HL-60 (cell line): ENCODE measurements at regions not wholly inside any gene's neighbourhood (a gene's known extent, or its start where the extent isn't known, plus 50 kb on each side); places are given as distances from the start of the nearest gene placed in this dataset.

Source experiments
- DNase-seq, 2 experiments: peaks; one replicate each; pipeline ENCODE4 v3.0.0-alpha.2; 2010 to 2020; ENCODE audit warnings: low read depth in 1 of 2, low spot score in 1 of 2
- H3K27ac ChIP-seq: fragments of 250-450 bp; sonication (Bioruptor Pico); replicated peaks from 2 replicates; pipeline ENCODE4 v1.5.1; 2020; ENCODE audit warnings: mild to moderate bottlenecking, moderate library complexity
- H3K27me3 ChIP-seq: fragments of 250-450 bp; sonication (Bioruptor Pico); 2 replicates; pipeline ENCODE4 v1.5.1; 2021; ENCODE audit warnings: mild to moderate bottlenecking, moderate library complexity; ENCODE audit not compliant: insufficient read depth, poor library complexity, severe bottlenecking
- H3K4me3 ChIP-seq: replicated peaks from 2 replicates; pipeline ENCODE4 v1.5.1; 2011; ENCODE audit warnings: mild to moderate bottlenecking, control low read depth, low read length; ENCODE audit not compliant: insufficient read depth
- GABPA ChIP-seq: IDR thresholded peaks from 2 replicates; pipeline ENCODE4 v1.6.1; 2012; ENCODE audit warnings: low read depth
- POLR2AphosphoS5 ChIP-seq: IDR thresholded peaks from 2 replicates; pipeline ENCODE4 v1.6.1; 2012; ENCODE audit warnings: low read depth
- SPI1 ChIP-seq: IDR thresholded peaks from 2 replicates; pipeline ENCODE4 v1.6.1; 2012; ENCODE audit warnings: low read depth, mild to moderate bottlenecking, borderline replicate concordance
- TF ChIP-seq, protein P1 (sequence below): IDR thresholded peaks from one replicate; pipeline ENCODE4 v1.5.1; 2011; ENCODE audit warnings: low read length, control low read depth, inconsistent platforms; ENCODE audit not compliant: insufficient read depth
- TF ChIP-seq, protein P2 (sequence below): IDR thresholded peaks from 2 replicates; pipeline ENCODE4 v1.6.1; 2012; ENCODE audit warnings: low read depth; ENCODE audit not compliant: insufficient replicate concordance

DNA sequence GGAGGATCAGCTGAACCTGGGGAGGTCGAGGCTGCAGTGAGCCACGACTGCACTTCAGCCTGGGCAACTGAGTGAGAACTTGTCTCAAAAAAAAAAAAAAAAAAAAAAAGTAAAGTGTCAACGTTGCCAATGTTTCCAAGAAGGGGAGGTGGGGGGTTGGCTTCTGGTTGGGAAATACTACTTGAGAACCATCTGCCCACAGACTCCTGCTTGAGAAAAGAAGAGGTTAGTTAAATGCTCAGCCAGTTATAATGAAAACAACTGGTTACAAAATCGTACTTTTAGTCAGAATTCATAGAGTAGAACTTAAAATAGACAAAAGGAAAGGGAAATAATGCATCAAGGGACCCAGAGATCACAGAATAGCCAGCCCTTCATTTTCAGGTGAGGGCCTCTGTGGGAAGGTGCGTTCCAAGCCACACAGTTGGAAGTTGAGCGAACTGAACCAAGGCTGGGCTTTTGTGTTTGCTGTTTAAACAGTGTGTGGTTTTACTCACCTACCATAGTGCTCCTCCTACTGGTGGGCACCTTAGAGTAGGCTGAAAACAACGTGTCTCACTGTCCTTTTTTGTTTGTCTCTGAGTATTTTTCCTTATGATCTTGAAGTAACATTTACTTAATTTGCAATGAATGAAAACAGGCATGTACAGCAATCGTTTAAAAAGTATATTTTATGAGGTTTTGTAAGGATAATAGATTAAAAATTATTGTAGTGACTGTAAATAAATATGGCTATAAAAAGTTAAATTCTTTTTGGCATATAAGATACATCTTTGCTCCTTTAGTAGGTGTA is 200.7 kb downstream of the BCAS1 start:
- peak; percentile 63 to 86 for DNase-seq

DNA sequence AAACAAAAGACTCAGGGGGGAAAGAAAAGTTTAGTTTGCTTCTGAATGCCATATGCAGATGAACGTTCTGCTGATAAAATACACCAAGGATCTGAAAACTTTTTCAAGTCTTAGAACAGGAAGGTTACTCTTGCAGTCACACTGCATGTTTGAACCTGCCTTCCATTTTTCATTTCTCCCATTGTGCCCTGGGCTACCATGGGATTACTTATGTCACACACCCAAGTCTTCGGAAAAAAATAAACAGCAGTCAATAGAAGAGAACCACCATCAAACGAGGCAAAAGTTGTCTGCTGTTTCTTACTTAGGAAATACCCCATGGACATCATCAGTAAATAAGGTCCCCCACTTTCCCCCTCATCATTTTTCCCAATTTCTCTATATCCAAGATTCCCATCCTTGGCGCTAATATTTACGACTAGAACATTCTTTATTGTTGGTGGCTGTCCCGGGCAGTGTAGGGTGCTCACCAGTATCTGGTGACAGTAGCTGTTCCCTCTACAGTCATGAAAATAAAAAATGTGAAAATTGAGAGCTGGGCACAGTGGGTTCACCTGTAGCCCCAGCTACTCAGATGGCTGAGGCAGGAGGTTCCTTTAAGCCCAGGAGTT is 202.5 kb downstream of the BCAS1 start:
- Histone ChIP-seq H3K27ac (no peak overlapping the region), H3K4me3 (no peak overlapping the region), H3K27me3 (no peaks in the 10 kb centered on the region)
- TF ChIP-seq, protein P1, sequence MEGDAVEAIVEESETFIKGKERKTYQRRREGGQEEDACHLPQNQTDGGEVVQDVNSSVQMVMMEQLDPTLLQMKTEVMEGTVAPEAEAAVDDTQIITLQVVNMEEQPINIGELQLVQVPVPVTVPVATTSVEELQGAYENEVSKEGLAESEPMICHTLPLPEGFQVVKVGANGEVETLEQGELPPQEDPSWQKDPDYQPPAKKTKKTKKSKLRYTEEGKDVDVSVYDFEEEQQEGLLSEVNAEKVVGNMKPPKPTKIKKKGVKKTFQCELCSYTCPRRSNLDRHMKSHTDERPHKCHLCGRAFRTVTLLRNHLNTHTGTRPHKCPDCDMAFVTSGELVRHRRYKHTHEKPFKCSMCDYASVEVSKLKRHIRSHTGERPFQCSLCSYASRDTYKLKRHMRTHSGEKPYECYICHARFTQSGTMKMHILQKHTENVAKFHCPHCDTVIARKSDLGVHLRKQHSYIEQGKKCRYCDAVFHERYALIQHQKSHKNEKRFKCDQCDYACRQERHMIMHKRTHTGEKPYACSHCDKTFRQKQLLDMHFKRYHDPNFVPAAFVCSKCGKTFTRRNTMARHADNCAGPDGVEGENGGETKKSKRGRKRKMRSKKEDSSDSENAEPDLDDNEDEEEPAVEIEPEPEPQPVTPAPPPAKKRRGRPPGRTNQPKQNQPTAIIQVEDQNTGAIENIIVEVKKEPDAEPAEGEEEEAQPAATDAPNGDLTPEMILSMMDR = no peak
- TF ChIP-seq GABPA = no peak
- no peak for DNase-seq

More for the DNA sequence above, 200.7 kb downstream of the BCAS1 start:
- peak overlapping the region; percentile 68 for H3K27ac ChIP-seq
- H3K27me3 ChIP-seq = no peaks in the 10 kb centered on the region
- TF ChIP-seq, protein P1 = peak; percentile 84
- TF ChIP-seq GABPA = no peak
- H3K4me3 ChIP-seq = no peak overlapping the region

DNA sequence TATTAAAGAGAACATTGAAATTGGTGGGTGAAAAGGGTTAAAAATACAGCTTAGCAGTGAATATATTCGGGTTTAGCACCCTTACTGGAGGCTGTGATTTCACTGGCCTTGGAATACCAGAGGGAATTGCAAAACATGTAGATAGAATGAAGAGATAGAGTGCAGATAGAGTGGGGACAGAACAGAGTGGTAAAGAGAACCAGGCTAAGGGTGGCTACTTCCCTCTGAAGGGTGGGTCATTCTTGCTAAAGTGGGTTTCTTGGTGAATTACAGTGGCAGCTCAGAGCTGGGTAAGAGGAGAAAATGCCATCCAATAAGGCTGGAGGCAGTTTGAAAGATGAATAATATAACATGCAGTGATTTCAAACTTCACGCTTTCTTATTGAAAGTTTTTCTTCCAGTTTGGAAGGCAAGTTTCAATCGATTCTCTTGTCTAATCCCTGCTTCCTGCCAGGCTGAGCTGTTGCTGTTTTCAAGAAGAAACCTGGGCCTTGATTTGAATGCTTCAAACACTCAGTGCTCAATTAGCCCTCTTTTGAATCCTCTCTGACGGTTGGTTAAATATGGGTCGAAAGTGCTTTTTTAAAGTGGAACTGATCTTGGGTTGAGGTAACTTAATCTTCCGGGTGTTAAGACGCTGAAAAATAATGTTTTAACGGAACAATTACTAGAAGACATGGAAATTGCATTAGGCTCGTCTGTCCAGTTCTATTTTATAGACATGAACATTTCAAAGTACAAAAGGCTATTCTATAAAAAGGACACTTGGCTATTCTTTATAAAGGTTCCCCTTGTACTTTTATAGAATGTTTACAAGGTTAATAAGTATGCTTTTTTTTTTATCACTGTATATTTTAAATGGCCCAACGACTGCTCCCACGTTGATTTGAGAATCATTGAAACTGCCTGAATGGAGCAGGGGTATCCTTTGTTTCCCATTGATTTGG is 203.3 kb downstream of the BCAS1 start:
- Histone ChIP-seq H3K4me3 (no peak overlapping the region), H3K27ac (no peak overlapping the region), H3K27me3 (no peaks in the 10 kb centered on the region)
- no peak for TF ChIP-seq POLR2AphosphoS5
- no peak for TF ChIP-seq SPI1
- TF ChIP-seq, protein P1 = no peak
- TF ChIP-seq, protein P2, sequence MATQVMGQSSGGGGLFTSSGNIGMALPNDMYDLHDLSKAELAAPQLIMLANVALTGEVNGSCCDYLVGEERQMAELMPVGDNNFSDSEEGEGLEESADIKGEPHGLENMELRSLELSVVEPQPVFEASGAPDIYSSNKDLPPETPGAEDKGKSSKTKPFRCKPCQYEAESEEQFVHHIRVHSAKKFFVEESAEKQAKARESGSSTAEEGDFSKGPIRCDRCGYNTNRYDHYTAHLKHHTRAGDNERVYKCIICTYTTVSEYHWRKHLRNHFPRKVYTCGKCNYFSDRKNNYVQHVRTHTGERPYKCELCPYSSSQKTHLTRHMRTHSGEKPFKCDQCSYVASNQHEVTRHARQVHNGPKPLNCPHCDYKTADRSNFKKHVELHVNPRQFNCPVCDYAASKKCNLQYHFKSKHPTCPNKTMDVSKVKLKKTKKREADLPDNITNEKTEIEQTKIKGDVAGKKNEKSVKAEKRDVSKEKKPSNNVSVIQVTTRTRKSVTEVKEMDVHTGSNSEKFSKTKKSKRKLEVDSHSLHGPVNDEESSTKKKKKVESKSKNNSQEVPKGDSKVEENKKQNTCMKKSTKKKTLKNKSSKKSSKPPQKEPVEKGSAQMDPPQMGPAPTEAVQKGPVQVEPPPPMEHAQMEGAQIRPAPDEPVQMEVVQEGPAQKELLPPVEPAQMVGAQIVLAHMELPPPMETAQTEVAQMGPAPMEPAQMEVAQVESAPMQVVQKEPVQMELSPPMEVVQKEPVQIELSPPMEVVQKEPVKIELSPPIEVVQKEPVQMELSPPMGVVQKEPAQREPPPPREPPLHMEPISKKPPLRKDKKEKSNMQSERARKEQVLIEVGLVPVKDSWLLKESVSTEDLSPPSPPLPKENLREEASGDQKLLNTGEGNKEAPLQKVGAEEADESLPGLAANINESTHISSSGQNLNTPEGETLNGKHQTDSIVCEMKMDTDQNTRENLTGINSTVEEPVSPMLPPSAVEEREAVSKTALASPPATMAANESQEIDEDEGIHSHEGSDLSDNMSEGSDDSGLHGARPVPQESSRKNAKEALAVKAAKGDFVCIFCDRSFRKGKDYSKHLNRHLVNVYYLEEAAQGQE = no peak
- no peak for TF ChIP-seq GABPA
- DNase-seq = no peak
